Neural cell (in vitro differentiated cells): ENCODE measurements at regions not wholly inside any gene's neighbourhood (a gene's known extent, or its start where the extent isn't known, plus 50 kb on each side); places are given as distances from the start of the nearest gene placed in this dataset.

Experiments
- H2AFZ ChIP-seq: fragments of 200-600, 300-800 bp; sonication (generic), shearing (Covaris generic); 2 replicates; pipeline ENCODE4 v1.6.0; 2014; ENCODE audit warnings: low read depth, mild to moderate bottlenecking, antibody characterized with exemption, low read length, moderate library complexity
- H3F3A ChIP-seq: fragments of 200-600 bp; shearing (Covaris generic); 2 replicates; pipeline ENCODE4 v1.6.1; 2016; ENCODE audit warnings: mild to moderate bottlenecking, moderate library complexity, mixed read lengths, antibody characterized with exemption, low read length; ENCODE audit not compliant: insufficient read depth, poor library complexity, severe bottlenecking
- H3K27ac ChIP-seq: fragments of 200-600, 300-800 bp; sonication (generic), shearing (Covaris generic); 2 replicates; pipeline ENCODE4 v1.5.1; 2014; ENCODE audit warnings: mild to moderate bottlenecking, low read length, moderate library complexity
- H3K27me3 ChIP-seq: fragments of 300-800, 200-600 bp; sonication (generic), shearing (Covaris generic); 2 replicates; pipeline ENCODE4 v1.6.0; 2014; ENCODE audit warnings: mild to moderate bottlenecking, low read depth, low read length, moderate library complexity; ENCODE audit not compliant: insufficient read depth
- H3K36me3 ChIP-seq: fragments of 300-800, 200-600 bp; sonication (generic), shearing (Covaris generic); 2 replicates; pipeline ENCODE4 v1.5.1; 2014; ENCODE audit warnings: mild to moderate bottlenecking, antibody characterized with exemption, low read length, moderate library complexity; ENCODE audit not compliant: insufficient read depth
- H3K4me2 ChIP-seq: fragments of 300-800, 200-600 bp; sonication (generic), shearing (Covaris generic); 2 replicates; pipeline ENCODE4 v1.6.0; 2014; ENCODE audit warnings: mild to moderate bottlenecking, low read length
- H3K4me3 ChIP-seq: fragments of 300-800, 200-600 bp; sonication (generic), shearing (Covaris generic); 2 replicates; pipeline ENCODE4 v1.5.1; 2014; ENCODE audit warnings: mild to moderate bottlenecking, low read length, moderate library complexity
- H3K79me2 ChIP-seq: fragments of 200-600 bp; shearing (Covaris generic); replicated peaks from 2 replicates; pipeline ENCODE4 v1.6.0; 2014; ENCODE audit warnings: mild to moderate bottlenecking, low read length, moderate library complexity; ENCODE audit not compliant: insufficient read depth
- H3K9ac ChIP-seq: fragments of 300-800, 200-600 bp; sonication (generic), shearing (Covaris generic); 2 replicates; pipeline ENCODE4 v1.6.1; 2016; ENCODE audit warnings: mild to moderate bottlenecking, low read length, mixed read lengths
- H3K9me2 ChIP-seq: fragments of 200-600 bp; shearing (Covaris generic); 2 replicates; pipeline ENCODE4 v1.6.1; 2016; ENCODE audit warnings: mild to moderate bottlenecking, low read length, mixed read lengths; ENCODE audit not compliant: insufficient read depth
- H3K9me3 ChIP-seq: fragments of 200-600, 300-800 bp; sonication (generic), shearing (Covaris generic); 2 replicates; pipeline ENCODE4 v1.6.1; 2016; ENCODE audit warnings: mild to moderate bottlenecking, mixed run types, low read length, moderate library complexity, mixed read lengths
- H4K20me1 ChIP-seq: fragments of 200-600 bp; shearing (Covaris generic); 2 replicates; pipeline ENCODE4 v1.6.1; 2016; ENCODE audit warnings: mild to moderate bottlenecking, mixed run types; ENCODE audit not compliant: insufficient read depth
- EP300 ChIP-seq: fragments of 450-650 bp; conservative IDR thresholded peaks from 2 replicates; pipeline ENCODE4 v1.6.1; 2014; ENCODE audit warnings: antibody characterized with exemption, mild to moderate bottlenecking, moderate library complexity; ENCODE audit not compliant: poor library complexity, severe bottlenecking
- EZH2 ChIP-seq: fragments of 200-600, 300-800 bp; shearing (Covaris generic), sonication (generic); IDR thresholded peaks from 2 replicates; pipeline ENCODE4 v1.6.1; 2014; ENCODE audit warnings: antibody characterized with exemption, low read length, borderline replicate concordance, mild to moderate bottlenecking; ENCODE audit not compliant: insufficient read depth, poor library complexity, severe bottlenecking
- MXI1 ChIP-seq: fragments of 450-650 bp; conservative IDR thresholded peaks from 2 replicates; pipeline ENCODE4 v1.6.1; 2014; ENCODE audit warnings: antibody characterized with exemption, mild to moderate bottlenecking; ENCODE audit not compliant: poor library complexity, severe bottlenecking
- POLR2AphosphoS5 ChIP-seq: IDR thresholded peaks from 2 replicates; pipeline ENCODE4 v1.6.1; 2012
- RAD21 ChIP-seq: fragments of 450-650 bp; conservative IDR thresholded peaks from 2 replicates; pipeline ENCODE4 v1.6.1; 2014; ENCODE audit warnings: antibody characterized with exemption, mild to moderate bottlenecking, moderate library complexity
- SMC3 ChIP-seq: fragments of 450-650 bp; conservative IDR thresholded peaks from 2 replicates; pipeline ENCODE4 v1.6.1; 2014; ENCODE audit warnings: antibody characterized with exemption, mild to moderate bottlenecking, moderate library complexity; ENCODE audit not compliant: poor library complexity
- TAF1 ChIP-seq: IDR thresholded peaks from 2 replicates; pipeline ENCODE4 v1.6.1; 2012; ENCODE audit warnings: low read depth
- TF ChIP-seq, protein P1 (sequence below): fragments of 450-650 bp; IDR thresholded peaks from 2 replicates; pipeline ENCODE4 v1.5.1; 2014; ENCODE audit warnings: antibody characterized with exemption, mild to moderate bottlenecking, moderate library complexity; ENCODE audit not compliant: poor library complexity, severe bottlenecking
- TF ChIP-seq, protein P2 (sequence below): IDR thresholded peaks from 2 replicates; pipeline ENCODE4 v1.6.1; 2012; ENCODE audit warnings: borderline replicate concordance

- no peaks in the 10 kb centered on the region for H3K9me2 ChIP-seq
- H3K79me2 ChIP-seq, result no peaks in the 10 kb centered on the region
- H3K4me3 ChIP-seq, result no peak overlapping the region
- no peaks in the 10 kb centered on the region for H3F3A ChIP-seq
- no peak overlapping the region for H3K9ac ChIP-seq
- no peak overlapping the region for H2AFZ ChIP-seq
- no peaks in the 10 kb centered on the region for H3K27me3 ChIP-seq
- H3K9me3 ChIP-seq, result no peaks in the 10 kb centered on the region
- H3K36me3 ChIP-seq, result no peaks in the 10 kb centered on the region
- H3K27ac ChIP-seq, result no peak overlapping the region
- H3K4me2 ChIP-seq, result no peak overlapping the region
- no peaks in the 10 kb centered on the region for H4K20me1 ChIP-seq
- TF ChIP-seq POLR2AphosphoS5, result no peak
- TF ChIP-seq, protein P1, sequence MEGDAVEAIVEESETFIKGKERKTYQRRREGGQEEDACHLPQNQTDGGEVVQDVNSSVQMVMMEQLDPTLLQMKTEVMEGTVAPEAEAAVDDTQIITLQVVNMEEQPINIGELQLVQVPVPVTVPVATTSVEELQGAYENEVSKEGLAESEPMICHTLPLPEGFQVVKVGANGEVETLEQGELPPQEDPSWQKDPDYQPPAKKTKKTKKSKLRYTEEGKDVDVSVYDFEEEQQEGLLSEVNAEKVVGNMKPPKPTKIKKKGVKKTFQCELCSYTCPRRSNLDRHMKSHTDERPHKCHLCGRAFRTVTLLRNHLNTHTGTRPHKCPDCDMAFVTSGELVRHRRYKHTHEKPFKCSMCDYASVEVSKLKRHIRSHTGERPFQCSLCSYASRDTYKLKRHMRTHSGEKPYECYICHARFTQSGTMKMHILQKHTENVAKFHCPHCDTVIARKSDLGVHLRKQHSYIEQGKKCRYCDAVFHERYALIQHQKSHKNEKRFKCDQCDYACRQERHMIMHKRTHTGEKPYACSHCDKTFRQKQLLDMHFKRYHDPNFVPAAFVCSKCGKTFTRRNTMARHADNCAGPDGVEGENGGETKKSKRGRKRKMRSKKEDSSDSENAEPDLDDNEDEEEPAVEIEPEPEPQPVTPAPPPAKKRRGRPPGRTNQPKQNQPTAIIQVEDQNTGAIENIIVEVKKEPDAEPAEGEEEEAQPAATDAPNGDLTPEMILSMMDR, result no peak
- no peak for TF ChIP-seq EZH2
- TF ChIP-seq RAD21, result no peak
- no peak for TF ChIP-seq EP300
- TF ChIP-seq, protein P2, sequence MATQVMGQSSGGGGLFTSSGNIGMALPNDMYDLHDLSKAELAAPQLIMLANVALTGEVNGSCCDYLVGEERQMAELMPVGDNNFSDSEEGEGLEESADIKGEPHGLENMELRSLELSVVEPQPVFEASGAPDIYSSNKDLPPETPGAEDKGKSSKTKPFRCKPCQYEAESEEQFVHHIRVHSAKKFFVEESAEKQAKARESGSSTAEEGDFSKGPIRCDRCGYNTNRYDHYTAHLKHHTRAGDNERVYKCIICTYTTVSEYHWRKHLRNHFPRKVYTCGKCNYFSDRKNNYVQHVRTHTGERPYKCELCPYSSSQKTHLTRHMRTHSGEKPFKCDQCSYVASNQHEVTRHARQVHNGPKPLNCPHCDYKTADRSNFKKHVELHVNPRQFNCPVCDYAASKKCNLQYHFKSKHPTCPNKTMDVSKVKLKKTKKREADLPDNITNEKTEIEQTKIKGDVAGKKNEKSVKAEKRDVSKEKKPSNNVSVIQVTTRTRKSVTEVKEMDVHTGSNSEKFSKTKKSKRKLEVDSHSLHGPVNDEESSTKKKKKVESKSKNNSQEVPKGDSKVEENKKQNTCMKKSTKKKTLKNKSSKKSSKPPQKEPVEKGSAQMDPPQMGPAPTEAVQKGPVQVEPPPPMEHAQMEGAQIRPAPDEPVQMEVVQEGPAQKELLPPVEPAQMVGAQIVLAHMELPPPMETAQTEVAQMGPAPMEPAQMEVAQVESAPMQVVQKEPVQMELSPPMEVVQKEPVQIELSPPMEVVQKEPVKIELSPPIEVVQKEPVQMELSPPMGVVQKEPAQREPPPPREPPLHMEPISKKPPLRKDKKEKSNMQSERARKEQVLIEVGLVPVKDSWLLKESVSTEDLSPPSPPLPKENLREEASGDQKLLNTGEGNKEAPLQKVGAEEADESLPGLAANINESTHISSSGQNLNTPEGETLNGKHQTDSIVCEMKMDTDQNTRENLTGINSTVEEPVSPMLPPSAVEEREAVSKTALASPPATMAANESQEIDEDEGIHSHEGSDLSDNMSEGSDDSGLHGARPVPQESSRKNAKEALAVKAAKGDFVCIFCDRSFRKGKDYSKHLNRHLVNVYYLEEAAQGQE, result no peak
- no peak for TF ChIP-seq SMC3
- TF ChIP-seq MXI1, result no peak
- no peak for TF ChIP-seq TAF1
Observed at GRCh38 chr9:107886826-107887225, 397.3 kb upstream of the KLF4 start.

DNA sequence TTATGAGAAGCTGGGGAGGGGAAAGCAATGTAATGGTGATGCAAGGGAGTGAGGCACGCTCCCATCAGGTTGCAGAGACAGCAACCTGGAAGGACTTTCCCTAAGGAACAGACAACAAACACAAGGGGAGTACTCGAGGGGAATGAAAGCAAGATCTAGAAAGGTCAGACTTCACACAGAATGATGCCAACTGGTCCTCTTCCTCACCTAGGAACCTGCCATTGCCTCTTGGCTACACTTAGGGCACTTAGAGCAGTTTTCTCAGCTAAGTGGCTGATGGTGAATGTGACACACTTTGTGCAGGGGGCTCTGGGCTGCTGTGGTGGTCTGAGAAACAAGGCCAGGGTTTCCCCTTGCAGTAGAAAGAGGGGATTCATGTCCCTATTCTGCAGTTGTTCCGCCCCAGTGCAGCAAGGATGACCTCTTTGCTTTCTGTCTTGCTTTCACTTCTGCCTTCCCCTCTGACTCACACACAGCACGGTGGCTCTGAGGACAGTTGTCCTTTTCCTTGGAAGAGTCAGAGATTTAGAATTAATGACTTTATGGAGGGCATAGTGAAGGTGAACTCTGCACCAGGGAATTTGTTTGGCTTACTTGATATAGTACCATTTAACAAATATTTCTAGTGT, 394.0 kb upstream of the KLF4 start:
- H3K9ac ChIP-seq, result no peak overlapping the region
- TF ChIP-seq SMC3 (no peak), MXI1 (no peak), EZH2 (no peak), EP300 (no peak), POLR2AphosphoS5 (no peak), TAF1 (no peak), RAD21 (no peak)
- TF ChIP-seq, protein P1, result no peak
- TF ChIP-seq, protein P2, result no peak
- no peak overlapping the region for H2AFZ ChIP-seq
- no peak overlapping the region for H3K4me2 ChIP-seq
- H3K4me3 ChIP-seq, result no peak overlapping the region
- H3K27ac ChIP-seq, result no peak overlapping the region
- no peaks in the 10 kb centered on the region for H4K20me1 ChIP-seq
- H3K9me2 ChIP-seq, result no peaks in the 10 kb centered on the region
- no peaks in the 10 kb centered on the region for H3K9me3 ChIP-seq
- H3K36me3 ChIP-seq, result no peaks in the 10 kb centered on the region
- H3K79me2 ChIP-seq, result no peaks in the 10 kb centered on the region
- H3K27me3 ChIP-seq, result no peaks in the 10 kb centered on the region
- H3F3A ChIP-seq, result no peaks in the 10 kb centered on the region
